Lower leg skin (tissue), 4 donors: ENCODE measurements at regions not wholly inside any gene's neighbourhood (a gene's known extent, or its start where the extent isn't known, plus 50 kb on each side); places are given as distances from the start of the nearest gene placed in this dataset.

ENCODE experiments used
- DNase-seq, 2 donors: peaks; one replicate each; pipeline ENCODE4 v3.0.0-alpha.2; 2019; ENCODE audit warnings: low spot score in 2 of 2
- H3K4me3 ChIP-seq: fragments of 200-600 bp; sonication (generic); 2 replicates; pipeline ENCODE4 v1.5.1; 2017; ENCODE audit warnings: mild to moderate bottlenecking, low read depth; ENCODE audit not compliant: poor library complexity, severe bottlenecking
- POLR2A ChIP-seq, 2 donors: fragments of 450-650 bp; IDR thresholded peaks; one replicate each; pipeline ENCODE4 v1.6.1; 2016 to 2017; ENCODE audit warnings: antibody characterized with exemption in 2 of 2, mild to moderate bottlenecking in 1 of 2, moderate library complexity in 1 of 2
- WGBS, 2 donors: methylation state at CpG; one replicate each; pipeline ENCODE4 v1.1.5; 2018; 5-methylcytosine and 5-hydroxymethylcytosine counted together
- intact Hi-C: fragments of 100-400 bp; cut with DNase I; formaldehyde crosslinking; loops from one replicate; pipeline ENCODE4 v1.15.0; 2023; ENCODE audit warnings: low total_unique reads
- TF ChIP-seq, protein P1 (sequence below), 3 donors: fragments of 450-650 bp; IDR thresholded peaks; one replicate each; pipeline ENCODE4 v1.5.1; 2016; ENCODE audit warnings: antibody characterized with exemption in 3 of 3, mild to moderate bottlenecking in 3 of 3, moderate library complexity in 2 of 3

DNA sequence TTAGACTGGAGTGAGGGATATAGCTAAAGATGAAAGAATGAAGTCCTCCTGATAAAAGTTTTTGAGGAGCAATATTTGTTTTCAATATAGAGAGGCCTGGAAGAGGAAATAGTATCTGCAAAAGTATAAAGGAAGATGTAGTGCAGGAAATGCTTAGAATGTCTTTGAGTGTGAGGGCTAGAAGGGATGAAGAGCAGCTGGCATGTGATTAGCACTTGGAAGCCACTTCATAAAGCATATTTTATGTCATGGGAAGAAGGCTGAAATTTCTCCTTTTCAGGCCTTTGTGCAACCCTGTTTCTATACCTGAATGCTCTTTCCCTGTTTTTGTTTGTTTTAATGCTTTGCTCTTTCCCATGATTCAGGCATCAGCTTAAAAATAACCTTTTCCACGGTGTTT is 323.3 kb upstream of the DEPDC1 start:
- H3K4me3 ChIP-seq: no peak overlapping the region
- 55 to 68% methylated on average over 1 of the region's 1 CpG for WGBS, 2 donors
- DNase-seq: no peak
- intact Hi-C loops: no loop called here
- TF ChIP-seq, protein P1, sequence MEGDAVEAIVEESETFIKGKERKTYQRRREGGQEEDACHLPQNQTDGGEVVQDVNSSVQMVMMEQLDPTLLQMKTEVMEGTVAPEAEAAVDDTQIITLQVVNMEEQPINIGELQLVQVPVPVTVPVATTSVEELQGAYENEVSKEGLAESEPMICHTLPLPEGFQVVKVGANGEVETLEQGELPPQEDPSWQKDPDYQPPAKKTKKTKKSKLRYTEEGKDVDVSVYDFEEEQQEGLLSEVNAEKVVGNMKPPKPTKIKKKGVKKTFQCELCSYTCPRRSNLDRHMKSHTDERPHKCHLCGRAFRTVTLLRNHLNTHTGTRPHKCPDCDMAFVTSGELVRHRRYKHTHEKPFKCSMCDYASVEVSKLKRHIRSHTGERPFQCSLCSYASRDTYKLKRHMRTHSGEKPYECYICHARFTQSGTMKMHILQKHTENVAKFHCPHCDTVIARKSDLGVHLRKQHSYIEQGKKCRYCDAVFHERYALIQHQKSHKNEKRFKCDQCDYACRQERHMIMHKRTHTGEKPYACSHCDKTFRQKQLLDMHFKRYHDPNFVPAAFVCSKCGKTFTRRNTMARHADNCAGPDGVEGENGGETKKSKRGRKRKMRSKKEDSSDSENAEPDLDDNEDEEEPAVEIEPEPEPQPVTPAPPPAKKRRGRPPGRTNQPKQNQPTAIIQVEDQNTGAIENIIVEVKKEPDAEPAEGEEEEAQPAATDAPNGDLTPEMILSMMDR (IDR thresholded peaks at IDR 0.05): no peak
- TF ChIP-seq POLR2A (IDR thresholded peaks at IDR 0.05): no peak

DNA sequence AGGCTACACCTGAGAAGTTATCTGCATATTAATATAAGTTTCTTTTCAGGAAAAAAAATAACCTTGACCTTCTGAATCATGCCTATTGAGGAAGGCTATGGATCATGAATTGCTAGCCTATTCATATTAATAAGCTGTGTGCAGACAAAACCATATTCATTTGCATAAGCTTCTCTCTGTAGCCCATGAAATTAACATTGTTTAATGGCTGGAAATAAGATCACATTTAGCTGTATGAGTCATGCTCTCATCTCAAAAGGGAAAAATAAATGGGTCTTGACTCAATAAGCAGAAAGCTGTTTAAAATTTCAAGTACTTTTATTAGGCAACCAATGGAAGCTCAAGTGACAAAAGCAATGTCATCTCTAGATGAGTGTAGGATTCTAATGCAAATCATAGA is 330.0 kb upstream of the DEPDC1 start:
- intact Hi-C loops: no loop called here
- no peak overlapping the region for H3K4me3 ChIP-seq
- no peak for TF ChIP-seq POLR2A (IDR thresholded peaks at IDR 0.05)
- TF ChIP-seq, protein P1 (IDR thresholded peaks at IDR 0.05): no peak
- DNase-seq: no peak

DNA sequence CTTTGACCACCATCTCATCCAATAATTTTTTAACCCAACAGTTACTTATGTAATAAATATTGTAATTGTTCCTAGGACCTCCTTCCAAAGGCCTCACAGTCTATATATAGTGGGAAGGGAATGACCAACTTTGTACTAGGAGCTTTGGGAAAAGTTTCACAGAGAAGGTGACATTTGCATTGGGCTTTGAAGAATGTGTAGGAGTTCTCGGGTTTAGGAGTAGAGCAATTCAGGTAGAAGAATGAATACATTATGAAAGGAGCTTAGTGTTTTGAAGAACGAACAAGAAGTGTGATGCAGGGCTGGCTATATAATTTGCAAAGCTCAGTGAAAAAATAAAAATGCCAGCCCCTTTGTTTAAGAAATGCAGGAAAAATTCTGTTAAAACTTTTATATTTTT is 330.4 kb upstream of the DEPDC1 start:
- no peak overlapping the region for H3K4me3 ChIP-seq
- 87 to 89% methylated on average over 2 of the region's 2 CpGs for WGBS, 2 donors
- intact Hi-C loops: no loop called here
- TF ChIP-seq, protein P1 (IDR thresholded peaks at IDR 0.05): no peak
- TF ChIP-seq POLR2A (IDR thresholded peaks at IDR 0.05): no peak
- no peak for DNase-seq

DNA sequence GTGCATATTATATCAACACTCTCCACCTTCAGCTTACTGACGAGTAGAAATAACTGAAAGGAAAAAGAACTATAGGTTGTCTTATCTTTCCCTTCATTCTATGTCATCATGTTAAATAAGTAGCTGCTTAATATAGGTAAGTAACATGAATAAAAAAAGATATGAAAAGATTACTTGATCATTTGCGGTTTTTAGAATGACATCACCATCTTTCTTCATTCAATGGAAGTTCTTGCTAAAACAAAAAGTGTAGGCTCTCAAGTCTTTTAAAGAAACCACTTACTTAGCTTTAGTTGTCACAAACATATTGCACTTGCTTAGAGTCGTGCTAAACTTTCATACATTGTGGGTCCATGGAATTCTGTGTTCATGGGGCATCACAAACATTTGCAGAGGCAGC is 331.1 kb upstream of the DEPDC1 start:
- intact Hi-C loops: no loop called here
- WGBS, 2 donors: 78 to 88% methylated on average over 3 of the region's 3 CpGs
- H3K4me3 ChIP-seq: no peak overlapping the region
- TF ChIP-seq POLR2A (IDR thresholded peaks at IDR 0.05): no peak
- TF ChIP-seq, protein P1 (IDR thresholded peaks at IDR 0.05): no peak
- DNase-seq: no peak

DNA sequence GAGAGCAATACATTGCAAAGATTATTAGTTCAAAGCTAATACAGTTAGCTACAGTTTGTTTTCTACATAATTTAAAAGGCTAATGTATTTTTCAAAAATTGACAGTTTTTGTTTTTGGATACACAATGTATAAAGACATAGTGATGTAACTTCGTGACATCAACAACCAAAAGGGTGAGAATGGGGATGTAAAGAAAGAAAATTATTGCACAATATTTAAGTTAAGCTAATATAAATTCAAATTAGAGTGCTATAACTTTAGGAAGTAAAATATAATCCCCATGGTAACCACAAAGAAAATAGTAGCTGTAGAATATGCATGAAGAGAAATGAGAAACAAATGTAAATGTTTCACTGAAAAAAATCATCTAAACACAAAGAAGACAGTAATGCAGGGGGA is 334.4 kb upstream of the DEPDC1 start:
- TF ChIP-seq, protein P1 (IDR thresholded peaks at IDR 0.05): no peak
- no peak for TF ChIP-seq POLR2A (IDR thresholded peaks at IDR 0.05)
- DNase-seq: no peak
- H3K4me3 ChIP-seq: no peak overlapping the region
- intact Hi-C loops: no loop called here
- WGBS, 2 donors: 0% methylated on average over 1 of the region's 1 CpG

DNA sequence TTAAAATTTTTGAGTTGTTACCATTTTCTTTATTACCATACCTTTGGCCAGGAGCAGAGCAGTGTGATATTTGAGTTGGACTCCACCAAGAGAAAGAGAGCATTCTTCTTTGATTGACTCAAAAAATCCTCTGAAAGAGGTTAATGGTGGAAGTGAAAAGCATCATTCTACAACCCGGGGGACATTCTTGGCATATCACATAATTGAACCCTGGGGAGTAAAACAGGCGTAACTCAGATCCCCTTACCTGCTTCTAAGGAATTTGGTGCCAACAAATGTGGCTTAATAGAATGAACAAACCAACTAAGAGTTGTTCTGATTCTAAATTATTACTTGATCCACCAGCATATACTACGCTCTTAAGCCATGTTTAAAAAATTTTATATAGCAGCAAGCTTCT is 351.1 kb upstream of the DEPDC1 start:
- intact Hi-C loops: no loop called here
- WGBS, 2 donors: 81 to 83% methylated on average over 3 of the region's 3 CpGs
- H3K4me3 ChIP-seq: no peak overlapping the region
- TF ChIP-seq, protein P1 (IDR thresholded peaks at IDR 0.05): no peak
- TF ChIP-seq POLR2A (IDR thresholded peaks at IDR 0.05): no peak
- no peak for DNase-seq
